SK-N-MC (cell line): ENCODE measurements at regions not wholly inside any gene's neighbourhood (a gene's known extent, or its start where the extent isn't known, plus 50 kb on each side); places are given as distances from the start of the nearest gene placed in this dataset.

Experiments used
- EZH2 ChIP-seq: fragments of 200-600 bp; sonication (generic); IDR thresholded peaks from one replicate; pipeline ENCODE4 v1.6.1; 2017; ENCODE audit warnings: antibody characterized with exemption
- FOXP2 ChIP-seq: optimal IDR thresholded peaks from 2 replicates; pipeline ENCODE3; 2011; ENCODE audit warnings: mild to moderate bottlenecking, moderate library complexity; ENCODE audit not compliant: insufficient read depth; ENCODE audit errors: extremely low read length, control extremely low read depth
- POLR2AphosphoS5 ChIP-seq: IDR thresholded peaks from 2 replicates; pipeline ENCODE4 v1.6.1; 2012; ENCODE audit warnings: mild to moderate bottlenecking, low read depth, low read length, borderline replicate concordance

DNA sequence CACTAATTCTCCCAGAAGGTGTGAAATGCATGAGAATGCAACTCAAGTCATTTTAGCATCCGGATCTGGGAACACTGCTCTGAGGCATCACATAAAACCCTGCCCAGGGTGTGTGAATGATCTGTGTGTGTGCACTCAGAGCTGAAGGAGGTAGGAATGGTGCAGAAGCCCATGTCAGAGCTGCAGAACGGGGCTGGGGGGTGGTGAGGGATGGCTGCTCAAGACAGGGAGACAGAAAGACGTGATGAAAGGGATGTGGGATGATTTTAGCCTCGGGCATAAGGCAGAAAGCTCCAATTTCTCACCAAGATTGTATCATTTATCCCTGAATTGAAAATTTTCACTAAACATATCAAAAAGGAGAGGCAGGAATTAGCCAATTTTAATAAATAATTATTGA, 369.1 kb downstream of the EIPR1 start:
- no peak for TF ChIP-seq EZH2
- TF ChIP-seq POLR2AphosphoS5: no peak
- TF ChIP-seq FOXP2: no peak
